ENCODE measurements at regions not wholly inside any gene's neighbourhood (a gene's known extent, or its start where the extent isn't known, plus 50 kb on each side); places are given as distances from the start of the nearest gene placed in this dataset.
"Not testable (repeated sequence)": the region's sequence is repeated elsewhere in the genome, so short reads cannot be mapped to it uniquely, and the experiment has no call there.

GRCh38 chr4:103499094-103499493, 220.7 kb downstream of the TACR3 start:
- no peak for DNase-seq (ENCODE audit: extremely low read depth, low read depth, low spot score)

DNA sequence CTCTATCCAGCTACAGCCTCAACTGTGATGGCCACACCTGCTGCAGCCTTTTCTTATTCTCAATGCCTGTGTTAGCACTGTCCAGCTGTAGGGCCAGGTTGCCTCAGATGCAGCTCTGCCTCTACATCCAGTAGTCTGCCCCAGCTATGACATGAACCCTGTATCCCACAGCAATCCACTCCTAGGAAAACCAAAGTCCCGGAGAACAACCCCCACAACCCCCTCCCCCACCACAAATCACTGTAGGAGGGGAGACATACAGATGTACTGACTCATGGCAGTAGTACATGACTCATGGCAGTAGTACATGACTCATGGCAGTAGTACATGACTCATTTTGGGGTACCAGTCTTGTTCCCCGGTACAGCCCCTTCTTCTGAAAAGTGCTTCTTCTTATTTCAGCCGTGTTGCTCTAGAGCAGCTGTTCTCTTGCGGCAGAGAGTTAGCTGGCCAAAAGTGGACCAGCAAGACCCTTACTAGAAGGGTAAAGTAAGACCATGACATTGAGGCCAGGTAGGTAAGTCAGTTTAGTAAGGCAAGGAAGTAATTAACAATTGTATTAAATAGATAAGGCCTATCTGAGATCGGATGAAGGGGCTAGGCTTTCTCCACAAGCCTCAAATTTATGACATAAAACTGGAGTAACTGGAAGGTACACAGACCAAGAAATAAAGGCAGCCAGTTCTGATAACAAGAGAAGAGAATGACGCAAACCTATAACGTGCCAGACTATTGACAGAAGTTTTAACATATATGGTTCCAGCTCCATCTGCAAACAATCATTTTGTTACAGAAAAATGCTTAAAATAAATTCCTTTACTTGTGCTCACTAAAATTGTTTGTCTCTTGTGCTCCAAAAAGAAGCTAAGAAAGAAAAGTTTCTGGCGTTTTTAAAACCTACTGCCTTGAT, 221.4 kb downstream of the TACR3 start:
- no peak for DNase-seq (ENCODE audit: extremely low read depth, low read depth, low spot score)

DNA sequence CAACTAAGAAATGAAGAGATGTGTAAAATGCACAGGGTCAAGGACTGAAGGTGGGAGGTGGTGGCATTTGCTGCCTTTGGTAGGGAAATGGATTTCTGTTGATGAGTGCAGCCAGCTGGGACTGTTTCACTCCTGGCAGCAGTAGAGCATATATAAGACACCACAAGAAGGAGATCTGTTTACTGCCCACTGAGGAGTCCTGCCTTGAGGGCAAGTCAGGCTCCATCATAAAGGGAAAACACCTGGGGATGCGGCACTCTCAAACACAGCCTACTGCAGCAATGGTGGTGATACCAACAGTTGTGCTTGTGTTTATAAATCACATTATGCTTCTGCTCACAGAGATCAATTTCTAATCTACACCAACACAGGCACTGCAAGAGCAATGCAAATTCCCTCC, 222.1 kb downstream of the TACR3 start:
- no peak for DNase-seq (ENCODE audit: extremely low read depth, low read depth, low spot score)

- DNase-seq (ENCODE audit: extremely low read depth, low read depth, low spot score) = no peak
These were observed 223.0 kb downstream of the TACR3 start for GRCh38 chr4:103496800-103497199.

GRCh38 chr4:103493450-103494159, 226.2 kb downstream of the TACR3 start:
- DNase-seq (ENCODE audit: extremely low read depth, low read depth, low spot score) = no peak

DNA sequence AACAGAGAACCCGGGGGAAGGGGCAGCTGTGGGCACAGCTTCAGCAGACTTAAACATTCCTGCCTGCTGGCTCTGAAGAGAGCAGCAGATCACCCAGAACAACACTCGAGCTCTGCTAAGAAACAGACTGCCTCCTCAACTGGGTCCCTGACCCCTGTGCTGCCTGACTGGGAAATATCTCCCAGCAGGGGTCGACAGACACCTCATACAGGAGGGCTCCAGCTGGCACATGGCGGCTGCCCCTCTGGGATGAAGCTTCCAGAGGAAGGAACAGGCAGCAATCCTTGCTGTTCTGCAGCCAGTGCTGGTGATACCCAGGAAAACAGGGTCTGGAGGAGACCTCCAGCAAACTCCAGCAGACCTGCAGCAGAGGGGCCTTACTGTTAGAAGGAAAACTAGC, 234.5 kb downstream of the TACR3 start:
- not testable (repeated sequence) for DNase-seq (ENCODE audit: extremely low read depth, low read depth, low spot score)

- no peak for DNase-seq (ENCODE audit: extremely low read depth, low read depth, low spot score)
These were observed 235.3 kb downstream of the TACR3 start for GRCh38 chr4:103484521-103484920.

DNA sequence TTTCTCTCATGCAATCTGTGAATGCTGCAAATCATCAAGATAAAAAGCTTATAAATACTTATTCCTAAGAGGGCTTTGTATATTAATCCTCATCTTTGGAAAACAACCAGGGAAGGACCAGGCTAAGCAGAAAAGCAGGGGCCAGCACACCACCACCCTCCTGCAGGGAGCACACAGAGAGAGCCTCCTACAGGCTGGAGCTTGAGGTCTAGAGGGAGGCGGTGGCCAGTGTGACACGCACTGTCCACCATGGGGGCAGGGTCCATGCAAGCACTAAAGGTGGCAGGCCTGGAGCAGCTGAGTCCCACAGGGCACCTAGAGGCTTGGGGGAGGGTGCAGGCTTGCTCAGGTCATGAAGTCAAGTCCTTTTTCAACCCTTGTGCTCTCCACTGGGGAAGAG, 236.9 kb downstream of the TACR3 start:
- DNase-seq (ENCODE audit: extremely low read depth, low read depth, low spot score) = no peak

- no peak for DNase-seq (ENCODE audit: extremely low read depth, low read depth, low spot score)
These were observed 237.3 kb downstream of the TACR3 start for GRCh38 chr4:103482471-103482870.

GRCh38 chr4:103478734-103479133, 241.1 kb downstream of the TACR3 start:
- no peak for DNase-seq (ENCODE audit: extremely low read depth, low read depth, low spot score)

DNA sequence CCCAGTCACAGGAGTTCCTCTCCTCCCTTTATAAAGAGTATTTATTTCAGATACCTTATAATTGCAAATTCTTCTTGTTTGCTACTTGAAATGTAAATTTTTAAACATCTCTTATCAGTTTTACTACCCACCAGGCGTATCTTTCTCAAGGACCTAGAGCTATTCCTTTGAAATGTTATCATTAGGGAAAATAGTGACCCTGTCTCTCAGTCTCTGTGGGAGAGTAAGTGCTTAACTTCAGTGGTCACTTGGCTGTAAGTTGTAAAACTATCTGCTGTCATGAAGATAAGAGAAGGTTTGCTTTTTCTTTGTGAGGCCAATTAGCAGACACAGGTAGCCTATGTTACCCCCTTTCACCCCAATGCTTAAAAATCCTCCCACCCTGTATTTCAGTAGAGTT, 241.6 kb downstream of the TACR3 start:
- no peak for DNase-seq (ENCODE audit: extremely low read depth, low read depth, low spot score)

- DNase-seq (ENCODE audit: extremely low read depth, low read depth, low spot score) = no peak
These were observed 259.4 kb upstream of the CENPE start for GRCh38 chr4:103457566-103457965.

DNA sequence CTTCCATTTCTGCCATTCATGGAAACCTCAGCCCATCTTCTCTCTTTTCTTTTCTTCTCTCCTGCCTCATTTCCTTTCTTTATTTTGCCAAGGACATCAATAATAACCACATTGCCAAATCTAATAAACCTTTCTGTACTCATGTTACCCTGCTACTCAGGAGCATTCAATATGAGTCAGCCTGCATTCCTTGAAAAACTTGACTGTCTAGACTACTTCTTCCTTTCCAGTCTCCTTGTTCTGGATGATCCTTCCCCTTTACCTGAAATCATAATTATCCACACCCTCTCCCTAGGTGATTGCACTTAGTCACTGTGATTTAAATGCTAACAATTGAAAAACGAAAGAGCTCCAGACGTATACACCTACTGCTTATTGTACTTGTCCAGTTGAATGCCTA, 253.2 kb upstream of the CENPE start:
- DNase-seq (ENCODE audit: extremely low read depth, low read depth, low spot score) = no peak

DNA sequence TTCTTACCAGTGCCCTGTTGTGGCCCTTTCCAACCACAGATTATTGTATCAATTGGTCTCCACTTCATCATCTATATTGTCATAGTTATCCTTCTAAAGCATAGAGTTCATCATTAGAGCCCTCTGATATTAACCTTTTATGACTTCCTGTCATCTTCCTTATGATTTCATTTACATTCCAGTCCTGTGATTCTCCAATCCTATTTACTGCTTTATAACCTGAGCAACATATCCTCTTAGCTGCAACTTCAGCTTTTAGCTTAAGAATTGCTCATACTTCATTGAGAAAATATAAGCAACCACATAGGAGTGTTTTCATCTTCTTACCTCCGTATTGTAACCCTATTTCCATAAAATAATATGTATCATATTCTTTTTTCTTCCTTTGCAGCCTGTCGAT, 252.6 kb upstream of the CENPE start:
- no peak for DNase-seq (ENCODE audit: extremely low read depth, low read depth, low spot score)

DNA sequence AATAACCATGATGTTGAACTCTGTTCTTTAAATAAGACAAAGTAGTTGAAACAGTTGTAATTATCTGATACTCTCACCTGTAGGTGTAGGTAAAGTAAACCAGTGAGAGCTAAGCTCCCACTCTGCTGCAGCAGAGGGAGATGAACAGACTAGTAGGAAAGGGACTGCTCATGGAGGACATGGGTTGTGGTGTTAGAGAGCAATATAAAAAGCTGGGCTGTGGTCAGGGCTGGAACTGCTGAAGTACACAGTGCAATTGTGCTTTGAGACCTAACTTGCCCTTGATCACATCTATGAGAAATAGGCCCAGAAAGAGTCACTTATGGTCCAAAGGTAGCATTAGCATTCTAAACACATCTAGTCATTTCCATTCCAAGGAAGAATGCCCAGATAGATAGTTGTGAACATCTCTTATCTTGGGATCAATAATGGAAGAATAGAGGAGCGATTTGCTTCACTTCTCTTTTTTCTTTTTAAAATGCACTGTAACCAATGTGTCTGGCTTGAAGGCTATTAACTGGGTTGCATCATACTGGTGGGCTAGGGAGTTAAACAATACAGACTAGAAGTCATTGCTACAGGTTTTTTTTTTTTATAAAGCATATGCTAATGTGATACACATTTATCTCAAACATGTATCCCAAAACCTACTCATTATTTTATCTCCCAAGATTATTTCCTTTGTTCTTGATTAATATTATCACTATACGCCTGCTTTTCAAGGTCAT, 251.3 kb upstream of the CENPE start:
- no peak for DNase-seq (ENCODE audit: extremely low read depth, low read depth, low spot score)

DNA sequence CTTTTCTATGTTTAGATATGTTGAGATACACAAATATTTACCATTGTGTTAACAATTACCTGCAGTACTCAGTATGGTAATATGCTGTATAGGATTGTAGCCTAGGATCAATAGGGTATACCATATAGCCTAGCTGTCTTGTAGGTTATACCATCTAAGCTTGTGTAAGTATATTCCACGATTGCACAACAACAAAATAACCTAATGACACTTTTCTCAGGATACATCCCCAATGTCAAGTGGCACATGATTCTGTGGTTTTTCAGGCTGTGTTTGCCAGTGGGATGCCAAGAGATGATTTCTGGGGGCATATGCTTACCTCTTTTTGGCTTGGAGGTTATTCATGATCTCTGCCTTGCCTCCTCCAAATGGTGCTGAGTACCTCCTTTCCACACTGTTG, 247.2 kb upstream of the CENPE start:
- no peak for DNase-seq (ENCODE audit: extremely low read depth, low read depth, low spot score)

GRCh38 chr4:103443324-103443723, 245.2 kb upstream of the CENPE start:
- no peak for DNase-seq (ENCODE audit: extremely low read depth, low read depth, low spot score)

DNA sequence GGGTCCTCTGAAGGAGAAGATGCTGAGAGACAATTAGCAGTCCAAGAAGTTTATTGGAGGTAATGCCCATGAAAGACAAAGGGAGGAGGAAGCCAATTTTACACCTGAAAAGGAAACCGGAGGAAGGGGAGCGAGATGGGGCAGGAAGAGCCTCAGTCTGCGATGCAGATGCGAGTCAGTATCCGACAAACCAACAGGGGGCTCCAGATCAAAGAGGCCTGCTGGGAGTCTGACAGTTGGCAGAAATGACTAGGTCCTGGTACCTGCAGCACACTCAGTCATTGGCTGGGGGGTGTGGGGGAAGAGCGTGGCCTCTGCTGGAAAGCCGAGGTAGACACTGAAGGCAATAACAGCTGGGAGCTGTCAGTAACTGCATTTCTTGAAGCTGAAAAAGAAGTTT, 231.1 kb upstream of the CENPE start:
- no peak for DNase-seq (ENCODE audit: extremely low read depth, low read depth, low spot score)

- DNase-seq (ENCODE audit: extremely low read depth, low read depth, low spot score) = no peak
These were observed 227.3 kb upstream of the CENPE start for GRCh38 chr4:103425406-103425805.

DNA sequence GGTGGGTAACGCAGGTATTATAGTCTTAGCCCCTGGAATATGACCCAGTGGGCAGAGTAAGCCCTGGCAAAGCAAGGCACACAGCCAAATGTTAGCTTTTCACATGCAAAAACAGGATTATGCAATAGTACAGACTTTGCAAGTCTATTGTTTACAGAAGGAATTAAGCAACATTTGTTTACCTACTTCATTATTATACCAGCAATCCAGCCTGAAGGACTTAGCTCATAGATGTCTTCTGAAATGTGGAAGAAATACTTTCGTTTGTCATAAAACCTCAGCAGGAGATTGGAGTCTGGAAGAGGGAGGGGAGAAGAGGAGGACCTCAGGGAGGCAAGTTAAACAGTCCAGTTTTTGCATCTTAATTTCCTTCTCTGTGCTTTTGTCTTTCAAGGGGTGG, 226.7 kb upstream of the CENPE start:
- DNase-seq (ENCODE audit: extremely low read depth, low read depth, low spot score) = no peak

GRCh38 chr4:103423261-103423660, 225.1 kb upstream of the CENPE start:
- DNase-seq (ENCODE audit: extremely low read depth, low read depth, low spot score) = no peak
